Peyer's patch (tissue), 4 donors: ENCODE measurements at regions not wholly inside any gene's neighbourhood (a gene's known extent, or its start where the extent isn't known, plus 50 kb on each side); places are given as distances from the start of the nearest gene placed in this dataset.

ENCODE experiments used
- DNase-seq, 3 donors: peaks; one replicate each; pipeline ENCODE4 v3.0.0-alpha.2; 2017 to 2019
- H3K27ac ChIP-seq, 4 donors: fragments of 200-600 bp; sonication (generic); one replicate each; pipeline ENCODE4 v1.5.1; 2016 to 2019
- H3K27me3 ChIP-seq, 2 donors: fragments of 200-600 bp; sonication (generic); one replicate each; pipeline ENCODE4 v1.5.1; 2019
- H3K36me3 ChIP-seq, 3 donors: fragments of 200-600 bp; sonication (generic); one replicate each; pipeline ENCODE4 v1.5.1; 2016 to 2019
- H3K4me1 ChIP-seq, 4 donors: fragments of 200-600 bp; sonication (generic); one replicate each; pipeline ENCODE4 v1.5.1; 2016 to 2019
- H3K4me3 ChIP-seq, 4 donors: fragments of 200-600 bp; sonication (generic); 1 replicate in 3 of 4; 2 replicates in 1 of 4; pipeline ENCODE4 v1.5.1; 2016 to 2019; ENCODE audit warnings: mild to moderate bottlenecking in 1 of 4
- H3K9me3 ChIP-seq, 4 donors: fragments of 200-600 bp; sonication (generic); one replicate each; pipeline ENCODE4 v1.5.1; 2016 to 2019; ENCODE audit warnings: mild to moderate bottlenecking in 1 of 4
- CTCF ChIP-seq, 6 experiments: fragments of 450-650 bp in 4 of 6; fragments of 200-600 bp in 2 of 6; sonication (generic) in 1 of 6; IDR thresholded peaks; one replicate each; pipeline ENCODE4 v1.5.1; 2017 to 2019; ENCODE audit warnings: antibody characterized with exemption in 6 of 6, mild to moderate bottlenecking in 3 of 6, moderate library complexity in 1 of 6
- POLR2A ChIP-seq, 2 donors: fragments of 450-650 bp; IDR thresholded peaks; one replicate each; pipeline ENCODE4 v1.5.1; 2017; ENCODE audit warnings: antibody characterized with exemption in 2 of 2, mild to moderate bottlenecking in 2 of 2, moderate library complexity in 2 of 2

- Histone ChIP-seq H3K36me3 (no peaks in the 10 kb centered on the region), H3K27me3 (no peaks in the 10 kb centered on the region), H3K9me3 (no peaks in the 10 kb centered on the region), H3K4me3 (no peak overlapping the region), H3K4me1 (no peaks in the 10 kb centered on the region), H3K27ac (no peak overlapping the region)
- TF ChIP-seq POLR2A (IDR thresholded peaks at IDR 0.05) (no peak), CTCF (IDR thresholded peaks at IDR 0.05) (no peak)
- no peak for DNase-seq
Measured at GRCh38 chr6:169887529-169888140, 136.2 kb downstream of the ERMARD start.

GRCh38 chr6:169886631-169887227, 135.3 kb downstream of the ERMARD start:
- no peak for TF ChIP-seq CTCF (IDR thresholded peaks at IDR 0.05)
- TF ChIP-seq POLR2A (IDR thresholded peaks at IDR 0.05), result no peak
- DNase-seq, result no peak
- no peaks in the 10 kb centered on the region for H3K27me3 ChIP-seq

GRCh38 chr6:169885831-169886230, 134.4 kb downstream of the ERMARD start:
- no peak for TF ChIP-seq CTCF (IDR thresholded peaks at IDR 0.05)
- no peak for TF ChIP-seq POLR2A (IDR thresholded peaks at IDR 0.05)
- Histone ChIP-seq H3K36me3 (no peaks in the 10 kb centered on the region), H3K9me3 (no peaks in the 10 kb centered on the region), H3K4me3 (no peak overlapping the region), H3K27me3 (no peaks in the 10 kb centered on the region), H3K27ac (no peak overlapping the region), H3K4me1 (no peaks in the 10 kb centered on the region)
- DNase-seq, result no peak

More at GRCh38 chr6:169886631-169887227, 135.3 kb downstream of the ERMARD start:
- Histone ChIP-seq H3K4me1 (no peaks in the 10 kb centered on the region), H3K9me3 (no peaks in the 10 kb centered on the region), H3K36me3 (no peaks in the 10 kb centered on the region), H3K27ac (no peak overlapping the region), H3K4me3 (no peak overlapping the region)

- TF ChIP-seq POLR2A (IDR thresholded peaks at IDR 0.05) (no peak), CTCF (IDR thresholded peaks at IDR 0.05) (no peak)
- H3K9me3 ChIP-seq, result no peaks in the 10 kb centered on the region
- H3K4me3 ChIP-seq, result no peak overlapping the region
- no peak for DNase-seq
- no peaks in the 10 kb centered on the region for H3K27me3 ChIP-seq
- no peaks in the 10 kb centered on the region for H3K4me1 ChIP-seq
- H3K36me3 ChIP-seq, result no peaks in the 10 kb centered on the region
- H3K27ac ChIP-seq, result no peak overlapping the region
Measured at GRCh38 chr6:169885131-169885530, 133.7 kb downstream of the ERMARD start.

GRCh38 chr6:169884158-169884557, 132.7 kb downstream of the ERMARD start:
- no peaks in the 10 kb centered on the region for H3K36me3 ChIP-seq
- no peak for DNase-seq
- H3K27ac ChIP-seq, result no peak overlapping the region
- no peaks in the 10 kb centered on the region for H3K27me3 ChIP-seq
- H3K9me3 ChIP-seq, result no peaks in the 10 kb centered on the region
- no peak overlapping the region for H3K4me3 ChIP-seq
- no peaks in the 10 kb centered on the region for H3K4me1 ChIP-seq
- no peak for TF ChIP-seq POLR2A (IDR thresholded peaks at IDR 0.05)

- Histone ChIP-seq H3K4me1 (no peaks in the 10 kb centered on the region), H3K36me3 (no peaks in the 10 kb centered on the region), H3K27me3 (no peaks in the 10 kb centered on the region), H3K9me3 (no peaks in the 10 kb centered on the region), H3K27ac (no peak overlapping the region), H3K4me3 (no peak overlapping the region)
- TF ChIP-seq CTCF (IDR thresholded peaks at IDR 0.05) (no peak), POLR2A (IDR thresholded peaks at IDR 0.05) (no peak)
- no peak for DNase-seq
Measured at GRCh38 chr6:169883316-169883715, 131.9 kb downstream of the ERMARD start.
